A549 (cell line): ENCODE measurements at regions not wholly inside any gene's neighbourhood (a gene's known extent, or its start where the extent isn't known, plus 50 kb on each side); places are given as distances from the start of the nearest gene placed in this dataset.

Experiments used
- ATAC-seq, 2 experiments: fragments of 200-7000 bp in 1 of 2; fragments of >200 bp in 1 of 2; cut with Nextera tagmentation in 1 of 2; cut with Tn5 transposase in 1 of 2; 3 replicates each; pipeline versions ENCODE4 v1.8.0 to v1.9.1; 2018 to 2020; ENCODE audit warnings: mild to moderate bottlenecking in 1 of 2, moderate library complexity in 1 of 2
- CTCF ChIA-PET: fragments of 300-600 bp; sonication (Branson Sonifier 250); formaldehyde crosslinking; extraction: SDS; loops from one replicate; lab custom pipeline; 2021; ENCODE audit warnings: antibody characterized with exemption, inconsistent platforms; lab: Yijun Ruan, JAX
- POLR2A ChIA-PET: fragments of 350-600 bp; formaldehyde crosslinking; extraction: SDS; loops from one replicate; lab custom pipeline; 2021; ENCODE audit warnings: antibody characterized with exemption, inconsistent platforms; lab: Yijun Ruan, JAX
- DNase-seq, 2 experiments: peaks; one replicate each; pipeline versions ENCODE4 v3.0.0 to v3.0.0-alpha.2; 2011 to 2016; ENCODE audit warnings: low read depth in 1 of 2, low spot score in 1 of 2
- FAIRE-seq: peaks from 2 replicates; lab custom pipeline; 2011; peaks lifted over from hg19 to GRCh38; lab: Jason Lieb, UNC
- H3K27ac ChIP-seq, 2 experiments: fragments of >200 bp; sonication (Bioruptor Twin); formaldehyde crosslinking; 3 replicates each; pipeline ENCODE4 v1.5.1; 2016 to 2017
- H3K4me1 ChIP-seq: fragments of >200 bp; sonication (Bioruptor Twin); formaldehyde crosslinking; 3 replicates; pipeline ENCODE4 v1.6.1; 2016
- H3K4me2 ChIP-seq: fragments of >200 bp; sonication (Bioruptor Twin); formaldehyde crosslinking; 3 replicates; pipeline ENCODE4 v1.6.1; 2016
- H3K4me3 ChIP-seq: fragments of >200 bp; sonication (Bioruptor Twin); formaldehyde crosslinking; 3 replicates; pipeline ENCODE4 v1.5.1; 2016
- H3K9me3 ChIP-seq: fragments of >200 bp; sonication (Bioruptor Twin); formaldehyde crosslinking; 3 replicates; pipeline ENCODE4 v1.6.1; 2016
- ATOH8 ChIP-seq: fragments of 250-450 bp; sonication (Bioruptor Pico); IDR thresholded peaks from 2 replicates; pipeline ENCODE4 v1.5.0; 2020; ENCODE audit warnings: low read depth, mild to moderate bottlenecking, moderate library complexity
- CBX2 ChIP-seq: fragments of 200-600 bp; sonication (generic); IDR thresholded peaks from 2 replicates; pipeline ENCODE4 v1.6.1; 2016; ENCODE audit warnings: low read depth, mild to moderate bottlenecking, borderline replicate concordance
- CBX8 ChIP-seq: fragments of 200-600 bp; sonication (generic); IDR thresholded peaks from 2 replicates; pipeline ENCODE4 v1.6.1; 2016
- CHD2 ChIP-seq: fragments of 150-350 bp; IDR thresholded peaks from 2 replicates; pipeline ENCODE4 v1.6.1; 2014; ENCODE audit warnings: low read length; ENCODE audit not compliant: partially characterized antibody
- EHMT2 ChIP-seq: fragments of 200-600 bp; sonication (generic); IDR thresholded peaks from 2 replicates; pipeline ENCODE4 v1.6.1; 2016; ENCODE audit warnings: antibody characterized with exemption, low read depth, mild to moderate bottlenecking, moderate library complexity
- FOSL2 ChIP-seq, 2 experiments: fragments of 450-650 bp in 1 of 2; fragments of >200 bp in 1 of 2; sonication (Bioruptor Twin) in 1 of 2; formaldehyde crosslinking; IDR thresholded peaks; 2 replicates each; pipeline versions ENCODE4 v1.5.0 to v1.6.1; 2016 to 2020; ENCODE audit warnings: mild to moderate bottlenecking in 1 of 2, moderate library complexity in 1 of 2
- FOXS1 ChIP-seq: fragments of 250-450 bp; sonication (Bioruptor Pico); IDR thresholded peaks from 2 replicates; pipeline ENCODE4 v1.5.0; 2020; ENCODE audit warnings: mild to moderate bottlenecking, moderate library complexity
- HES2 ChIP-seq: fragments of >200 bp; sonication (Bioruptor Twin); formaldehyde crosslinking; IDR thresholded peaks from 2 replicates; pipeline ENCODE4 v1.6.1; 2016
- HEYL ChIP-seq: fragments of 250-450 bp; sonication (Bioruptor Pico); IDR thresholded peaks from 2 replicates; pipeline ENCODE4 v1.8.0; 2021; ENCODE audit warnings: mild to moderate bottlenecking, moderate library complexity
- HOXA7 ChIP-seq: fragments of 250-450 bp; sonication (Bioruptor Pico); IDR thresholded peaks from 2 replicates; pipeline ENCODE4 v1.5.0; 2020; ENCODE audit warnings: mild to moderate bottlenecking, moderate library complexity
- HOXB13 ChIP-seq: fragments of 250-450 bp; sonication (Bioruptor Pico); IDR thresholded peaks from 2 replicates; pipeline ENCODE4 v1.5.0; 2020; ENCODE audit warnings: low read depth, mild to moderate bottlenecking, moderate library complexity
- HOXB5 ChIP-seq: fragments of 250-450 bp; sonication (Bioruptor Pico); IDR thresholded peaks from 2 replicates; pipeline ENCODE4 v1.5.0; 2020; ENCODE audit warnings: mild to moderate bottlenecking, moderate library complexity
- JUN ChIP-seq, 2 experiments: fragments of >200 bp; sonication (Bioruptor Twin); formaldehyde crosslinking; IDR thresholded peaks; 2 replicates in 1 of 2; 3 replicates in 1 of 2; pipeline ENCODE4 v1.6.1; 2016 to 2017
- JUNB ChIP-seq: fragments of >200 bp; sonication (Bioruptor Twin); formaldehyde crosslinking; IDR thresholded peaks from 2 replicates; pipeline ENCODE4 v1.6.1; 2016
- KDM1A ChIP-seq: fragments of 200-600 bp; sonication (generic); IDR thresholded peaks from 2 replicates; pipeline ENCODE4 v1.6.1; 2016; ENCODE audit warnings: low read depth, mild to moderate bottlenecking
- MAX ChIP-seq: IDR thresholded peaks from 2 replicates; pipeline ENCODE4 v1.6.1; 2012
- MYC ChIP-seq: IDR thresholded peaks from 2 replicates; pipeline ENCODE4 v1.6.1; 2012; ENCODE audit warnings: mild to moderate bottlenecking, inconsistent platforms, low read length, improper control_type of control experiment, borderline replicate concordance
- NFE2L2 ChIP-seq: fragments of 150-350 bp; conservative IDR thresholded peaks from 2 replicates; pipeline ENCODE4 v1.6.1; 2014; ENCODE audit warnings: low read length
- NR3C1 ChIP-seq: fragments of >200 bp; sonication (Bioruptor Twin); formaldehyde crosslinking; IDR thresholded peaks from 3 replicates; pipeline ENCODE4 v1.6.1; 2017
- PBX3 ChIP-seq: IDR thresholded peaks from 2 replicates; pipeline ENCODE4 v1.6.1; 2012
- POLR2A ChIP-seq: IDR thresholded peaks from 2 replicates; pipeline ENCODE4 v1.6.1; 2012; ENCODE audit warnings: mild to moderate bottlenecking, low read length
- POLR2AphosphoS2 ChIP-seq: conservative IDR thresholded peaks from 2 replicates; pipeline ENCODE4 v1.6.1; 2012; ENCODE audit warnings: low read length, improper control_type of control experiment, inconsistent platforms
- RAD21 ChIP-seq, 2 experiments: fragments of >200 bp in 1 of 2; sonication (Bioruptor Twin) in 1 of 2; formaldehyde crosslinking in 1 of 2; IDR thresholded peaks in 1 of 2; conservative IDR thresholded peaks in 1 of 2; 2 replicates in 1 of 2; 3 replicates in 1 of 2; pipeline ENCODE4 v1.6.1; 2012 to 2018; ENCODE audit warnings: inconsistent platforms in 1 of 2
- RNF2 ChIP-seq: fragments of 200-600 bp; sonication (generic); IDR thresholded peaks from 2 replicates; pipeline ENCODE4 v1.6.1; 2016; ENCODE audit warnings: low read depth, mild to moderate bottlenecking, antibody characterized with exemption, moderate library complexity, borderline replicate concordance
- SMC3 ChIP-seq: fragments of >200 bp; sonication (Bioruptor Twin); formaldehyde crosslinking; IDR thresholded peaks from 3 replicates; pipeline ENCODE4 v1.6.1; 2018; ENCODE audit warnings: inconsistent platforms
- TFCP2L1 ChIP-seq: fragments of 250-450 bp; sonication (Bioruptor Pico); IDR thresholded peaks from 2 replicates; pipeline ENCODE4 v1.5.0; 2021; ENCODE audit warnings: mild to moderate bottlenecking
- TP53 ChIP-seq: fragments of 250-450 bp; sonication (Bioruptor Pico); IDR thresholded peaks from 2 replicates; pipeline ENCODE4 v1.5.0; 2021; ENCODE audit warnings: mild to moderate bottlenecking, moderate library complexity
- USF2 ChIP-seq: fragments of 450-650 bp; IDR thresholded peaks from 2 replicates; pipeline ENCODE4 v1.6.1; 2014; ENCODE audit warnings: antibody characterized with exemption
- ZC3H11A ChIP-seq: fragments of 450-650 bp; IDR thresholded peaks from 2 replicates; pipeline ENCODE4 v1.6.1; 2014; ENCODE audit warnings: antibody characterized with exemption, mild to moderate bottlenecking
- WGBS: methylation state at CpG from one replicate; pipeline ENCODE4 v1.1.6; 2017; ENCODE audit errors: missing lambda C conversion rate; 5-methylcytosine and 5-hydroxymethylcytosine counted together

GRCh38 chr14:38592764-38593442 lies 337.0 kb upstream of the CLEC14A start:
- TF ChIP-seq NFE2L2 = no peak
- no peak for TF ChIP-seq HEYL (CRISPR knock-in tag)
- TF ChIP-seq, all 56 proteins: peak for 0
- no peak for ATAC-seq
- Histone ChIP-seq H3K27ac (no peak overlapping the region), H3K4me2 (no peak overlapping the region), H3K4me1 (no peaks in the 10 kb centered on the region), H3K9me3 (no peaks in the 10 kb centered on the region), H3K4me3 (no peak overlapping the region)
- no peak for DNase-seq
- POLR2A ChIA-PET = no interaction called here
- WGBS = 32% methylated on average over 8 of the region's 8 CpGs
- no peak for FAIRE-seq
- CTCF ChIA-PET = no interaction called here

GRCh38 chr14:38589747-38590350 lies 334.0 kb upstream of the CLEC14A start:
- ATAC-seq (no peak), FAIRE-seq (no peak), DNase-seq (no peak)
- no peak overlapping the region for H3K4me2 ChIP-seq
- no peak overlapping the region for H3K4me3 ChIP-seq
- ChIA-PET POLR2A (no interaction called here), CTCF (no interaction called here)
- H3K27ac ChIP-seq = no peak overlapping the region
- H3K9me3 ChIP-seq = no peaks in the 10 kb centered on the region
- TF ChIP-seq POLR2A (no peak), JUNB (no peak), JUN (IDR thresholded peaks at IDR 0.05) (no peak), EHMT2 (no peak), ATOH8 (CRISPR knock-in tag) (no peak), ZC3H11A (no peak), TP53 (CRISPR knock-in tag) (no peak), HES2 (no peak), MAX (no peak), NR3C1 (no peak), FOXS1 (CRISPR knock-in tag) (no peak), CBX2 (no peak), HOXB5 (CRISPR knock-in tag) (no peak), HOXB13 (CRISPR knock-in tag) (no peak), RAD21 (conservative IDR thresholded peaks at IDR 0.05 in 1 of 2, IDR thresholded peaks at IDR 0.05 in 1 of 2) (no peak)
- WGBS = 9% methylated on average over 3 of the region's 3 CpGs
- H3K4me1 ChIP-seq = no peaks in the 10 kb centered on the region

GRCh38 chr14:38583471-38583870 lies 327.6 kb upstream of the CLEC14A start:
- ChIA-PET CTCF (no interaction called here), POLR2A (no interaction called here)
- TF ChIP-seq POLR2A = no peak
- no peak for TF ChIP-seq CBX8
- TF ChIP-seq MYC = no peak
- no peak for TF ChIP-seq KDM1A
- no peak overlapping the region for H3K4me3 ChIP-seq
- no peak overlapping the region for H3K27ac ChIP-seq
- no peaks in the 10 kb centered on the region for H3K4me1 ChIP-seq
- ATAC-seq (no peak), DNase-seq (no peak), FAIRE-seq (no peak)
- no peaks in the 10 kb centered on the region for H3K9me3 ChIP-seq
- 43% methylated on average over 1 of the region's 1 CpG for whole genome bisulfite sequencing
- H3K4me2 ChIP-seq = no peak overlapping the region

- 17% methylated on average over 4 of the region's 4 CpGs for WGBS
- Histone ChIP-seq H3K27ac (no peak overlapping the region), H3K4me3 (no peak overlapping the region), H3K9me3 (no peaks in the 10 kb centered on the region), H3K4me2 (no peak overlapping the region), H3K4me1 (no peaks in the 10 kb centered on the region)
- FAIRE-seq = no peak
- DNase-seq = no peak
- ATAC-seq = no peak
- ChIA-PET POLR2A (no interaction called here), CTCF (no interaction called here)
- TF ChIP-seq CHD2 (no peak), RNF2 (no peak), POLR2AphosphoS2 (no peak), SMC3 (no peak), TFCP2L1 (CRISPR knock-in tag) (no peak), PBX3 (no peak), FOSL2 (IDR thresholded peaks at IDR 0.05) (no peak), FOSL2 (CRISPR knock-in tag; IDR thresholded peaks at IDR 0.05) (no peak), HOXA7 (CRISPR knock-in tag) (no peak), CBX8 (no peak), USF2 (no peak), MYC (no peak)
These were observed 322.4 kb upstream of the CLEC14A start for GRCh38 chr14:38578278-38578681.
